Non-pigmented ciliary epithelial cell (primary cell): ENCODE measurements at regions not wholly inside any gene's neighbourhood (a gene's known extent, or its start where the extent isn't known, plus 50 kb on each side); places are given as distances from the start of the nearest gene placed in this dataset.
A peak's percentile ranks its signal among the peaks of the same experiment; 100 is the strongest.

ENCODE experiments used
- DNase-seq: peaks from one replicate; pipeline ENCODE4 v3.0.0-alpha.2; 2010; ENCODE audit warnings: low read depth

GRCh38 chr1:172952516-172952915, 98.2 kb downstream of the TNFSF18 start:
- no peak for DNase-seq

- DNase-seq: no peak
Observed at GRCh38 chr1:172954476-172955150, 96.1 kb downstream of the TNFSF18 start.

GRCh38 chr1:172955161-172955815, 95.5 kb downstream of the TNFSF18 start:
- DNase-seq: peak; percentile 88

- DNase-seq: no peak
Observed at GRCh38 chr1:172956871-172957270, 93.9 kb downstream of the TNFSF18 start.

- no peak for DNase-seq
Observed at GRCh38 chr1:172957491-172957890, 93.2 kb downstream of the TNFSF18 start.

- DNase-seq: no peak
Observed at GRCh38 chr1:172959571-172959970, 91.2 kb downstream of the TNFSF18 start.

- DNase-seq: no peak
Observed at GRCh38 chr1:172960019-172960418, 90.7 kb downstream of the TNFSF18 start.

- DNase-seq: no peak
Observed at GRCh38 chr1:172960454-172961208, 90.1 kb downstream of the TNFSF18 start.

- no peak for DNase-seq
Observed at GRCh38 chr1:172964864-172965263, 85.9 kb downstream of the TNFSF18 start.

- no peak for DNase-seq
Observed at GRCh38 chr1:172966844-172967540, 83.7 kb downstream of the TNFSF18 start.

- no peak for DNase-seq
Observed at GRCh38 chr1:172967936-172968335, 82.8 kb downstream of the TNFSF18 start.

- no peak for DNase-seq
Observed at GRCh38 chr1:172969611-172970010, 81.1 kb downstream of the TNFSF18 start.

GRCh38 chr1:172970186-172970585, 80.6 kb downstream of the TNFSF18 start:
- no peak for DNase-seq

GRCh38 chr1:172971241-172971640, 79.5 kb downstream of the TNFSF18 start:
- DNase-seq: no peak

- no peak for DNase-seq
Observed at GRCh38 chr1:172972258-172972657, 78.5 kb downstream of the TNFSF18 start.

- no peak for DNase-seq
Observed at GRCh38 chr1:172973424-172973823, 77.3 kb downstream of the TNFSF18 start.

- DNase-seq: no peak
Observed at GRCh38 chr1:172976222-172977041, 74.3 kb downstream of the TNFSF18 start.

GRCh38 chr1:172977296-172978017, 73.3 kb downstream of the TNFSF18 start:
- DNase-seq: no peak

GRCh38 chr1:172978595-172978994, 72.1 kb downstream of the TNFSF18 start:
- no peak for DNase-seq

- DNase-seq: no peak
Observed at GRCh38 chr1:172979828-172980227, 70.9 kb downstream of the TNFSF18 start.

GRCh38 chr1:172980456-172980855, 70.3 kb downstream of the TNFSF18 start:
- DNase-seq: no peak
